Smooth muscle cell of the brain vasculature (primary cell): ENCODE measurements at regions not wholly inside any gene's neighbourhood (a gene's known extent, or its start where the extent isn't known, plus 50 kb on each side); places are given as distances from the start of the nearest gene placed in this dataset.
"Not testable (repeated sequence)": the region's sequence is repeated elsewhere in the genome, so short reads cannot be mapped to it uniquely, and the experiment has no call there.

ENCODE experiments used
- DNase-seq: peaks from one replicate; pipeline ENCODE4 v3.0.0-alpha.2; 2012; ENCODE audit warnings: low read depth, low spot score

DNA sequence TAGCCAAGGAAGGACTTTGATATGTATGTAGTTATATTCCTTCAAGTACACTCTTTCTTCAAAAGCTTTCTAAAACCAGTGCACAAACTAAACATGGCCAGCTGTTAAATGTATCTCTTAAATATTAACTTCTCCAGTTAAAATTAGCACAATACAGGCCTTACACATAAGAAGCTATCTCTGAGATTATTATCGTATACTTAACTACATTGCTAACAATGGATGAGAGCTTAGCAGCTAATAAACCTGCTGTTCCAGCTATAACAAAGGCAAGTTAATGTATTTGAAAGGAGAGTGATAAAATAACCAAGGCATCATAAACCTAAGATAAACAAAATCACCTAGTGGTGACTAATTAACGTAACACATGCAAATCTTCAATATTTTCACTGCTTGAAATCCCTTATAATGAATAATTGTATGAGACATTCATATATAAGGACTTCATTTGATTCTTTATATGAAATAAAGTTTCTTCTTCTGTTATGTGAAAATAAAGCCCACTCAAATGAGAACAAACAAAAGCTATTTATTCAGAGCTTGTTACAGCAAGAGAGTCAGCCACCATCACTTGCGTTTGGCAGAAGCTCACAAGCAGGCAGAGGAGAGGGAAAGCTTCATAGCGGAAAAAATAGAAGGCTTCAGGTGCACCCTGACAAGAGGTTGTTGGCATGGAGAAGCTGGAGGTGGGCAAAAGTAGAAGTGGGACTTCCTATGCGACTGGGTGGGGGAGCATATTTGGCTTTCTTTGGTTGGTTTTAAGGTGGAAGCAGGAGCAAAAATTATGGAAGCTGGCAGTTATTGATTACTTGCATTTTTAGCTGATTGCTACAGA, 274.1 kb upstream of the CHRM3 start:
- DNase-seq, result no peak

DNA sequence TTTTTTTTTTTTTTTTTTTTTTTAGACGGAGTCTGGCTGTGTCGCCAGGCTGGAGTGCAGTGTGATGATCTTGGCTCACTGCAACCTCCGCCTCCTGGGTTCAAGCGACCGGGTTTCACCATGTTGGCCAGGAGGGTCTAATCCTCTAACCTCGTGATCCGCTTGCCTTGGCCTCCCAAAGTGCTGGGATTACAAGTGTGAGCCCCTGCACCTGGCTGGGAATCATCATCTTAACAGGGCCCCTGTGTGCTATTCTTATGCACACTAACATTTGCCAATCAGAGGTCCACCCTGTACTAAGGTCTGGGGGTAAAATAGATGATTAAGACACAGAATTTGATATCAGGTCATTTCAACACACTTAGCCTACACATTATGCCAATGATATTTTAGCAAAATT, 278.7 kb upstream of the CHRM3 start:
- DNase-seq, result no peak

DNA sequence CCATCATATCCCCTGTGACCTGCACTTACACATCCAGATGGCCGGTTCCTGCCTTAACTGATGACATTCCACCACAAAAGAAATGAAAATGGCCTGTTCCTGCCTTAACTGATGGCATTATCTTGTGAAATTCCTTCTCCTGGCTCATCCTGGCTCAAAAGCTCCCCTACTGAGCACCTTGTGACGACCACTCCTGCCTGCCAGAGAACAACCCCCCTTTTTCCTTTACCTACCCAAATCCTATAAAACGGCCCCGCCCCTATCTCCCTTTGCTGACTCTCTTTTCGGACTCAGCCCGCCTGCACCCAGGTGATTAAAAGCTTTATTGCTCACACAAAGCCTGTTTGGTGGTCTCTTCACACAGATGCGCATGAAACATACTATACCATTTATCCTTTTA, 279.7 kb upstream of the CHRM3 start:
- DNase-seq, result not testable (repeated sequence)

DNA sequence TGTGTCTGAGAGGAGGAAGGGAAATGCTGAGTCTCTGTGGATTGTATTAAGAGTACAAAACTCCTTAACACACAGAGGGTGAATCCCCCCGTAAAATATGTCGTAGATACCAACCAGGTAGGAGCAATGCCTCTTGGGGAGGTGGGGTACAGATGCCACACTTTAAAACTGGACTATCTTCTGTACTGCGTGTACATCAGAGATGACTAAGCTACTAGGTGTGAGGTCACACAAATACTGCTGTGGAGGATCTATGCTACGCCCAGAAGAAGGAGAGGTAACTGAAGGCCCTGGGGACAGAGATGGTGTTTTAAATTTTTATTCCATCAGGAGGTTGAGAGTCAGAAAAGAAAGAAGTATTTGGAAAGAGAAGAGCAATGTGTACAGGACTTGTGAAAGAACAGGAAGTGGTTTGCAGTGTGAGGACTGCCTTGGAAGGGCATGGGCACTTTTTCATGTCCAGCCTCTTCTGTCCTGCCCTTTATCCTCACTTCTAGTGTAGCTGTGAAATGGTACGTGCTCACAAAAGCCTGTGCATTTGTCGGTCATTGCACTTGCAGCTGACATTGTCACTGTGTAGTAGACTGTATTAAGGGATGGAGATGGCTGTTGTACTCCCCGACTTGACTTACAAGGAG, 287.8 kb upstream of the CHRM3 start:
- DNase-seq, result no peak

DNA sequence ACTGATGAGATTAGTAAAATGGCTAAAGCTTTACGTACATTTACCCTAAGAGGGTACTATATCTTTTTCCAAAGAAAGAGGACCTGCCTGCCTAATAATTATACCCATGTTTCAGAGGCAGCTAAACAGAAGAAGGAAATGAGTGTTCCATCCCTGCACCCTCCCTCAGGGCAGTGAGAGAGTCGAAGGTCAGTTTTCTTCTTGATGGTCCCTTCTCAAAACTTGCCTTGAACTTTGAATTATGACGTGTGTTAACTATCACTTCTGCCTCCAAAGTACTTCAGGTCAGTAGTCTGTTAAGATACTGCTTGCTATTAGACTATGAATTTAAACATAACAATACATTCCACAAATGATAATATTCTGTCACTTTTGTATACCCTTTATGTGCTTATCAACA, 294.8 kb upstream of the CHRM3 start:
- no peak for DNase-seq

DNA sequence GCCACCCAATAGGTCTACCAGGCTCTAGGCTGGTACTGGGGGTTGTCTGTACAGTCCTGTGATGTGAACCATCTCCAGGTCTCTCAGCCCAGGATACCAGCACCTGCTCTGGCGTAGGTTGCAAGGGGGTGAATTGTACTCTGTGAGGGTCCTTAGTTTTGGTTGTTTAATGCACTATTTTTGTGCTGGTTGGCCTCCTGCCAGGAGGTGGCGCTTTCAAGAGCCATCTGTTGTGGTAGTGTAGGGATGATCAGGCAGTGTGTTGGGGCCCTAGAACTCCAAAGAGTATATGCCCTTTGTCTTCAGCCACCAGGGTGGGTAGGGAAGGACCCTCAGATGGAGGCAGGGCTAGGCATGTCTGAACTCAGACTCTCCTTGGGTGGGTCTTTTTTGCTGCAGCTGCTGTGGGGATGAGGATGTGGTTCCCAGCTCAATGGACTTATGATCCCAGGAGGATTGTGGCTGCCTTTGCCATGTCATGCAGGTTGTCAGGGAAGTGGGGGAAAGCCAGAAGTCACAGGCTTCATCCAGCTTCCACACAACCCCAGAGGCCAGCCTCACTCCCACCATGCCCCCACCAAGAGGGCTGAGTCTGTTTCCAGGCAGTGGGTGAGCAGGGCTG, 301.8 kb upstream of the CHRM3 start:
- DNase-seq, result no peak

DNA sequence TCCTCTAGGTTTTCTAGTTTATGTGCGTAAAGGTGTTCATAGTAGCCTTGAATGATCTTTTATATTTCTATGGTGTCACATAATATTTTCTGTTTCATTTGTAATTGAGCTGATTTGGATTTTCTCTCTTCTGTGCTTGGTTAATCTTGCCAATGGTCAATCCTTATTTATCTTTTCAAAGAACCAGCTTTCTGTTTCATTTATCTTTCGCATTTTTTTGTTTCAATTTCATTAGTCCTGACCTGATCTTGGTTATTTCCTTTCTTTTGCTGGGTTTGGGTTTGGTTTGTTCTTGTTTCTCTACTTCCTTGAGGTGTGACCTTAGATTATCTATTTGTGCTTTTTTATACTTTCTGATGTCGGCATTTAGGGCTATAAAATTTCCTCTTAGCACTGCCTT, 304.4 kb upstream of the CHRM3 start:
- DNase-seq, result not testable (repeated sequence)

DNA sequence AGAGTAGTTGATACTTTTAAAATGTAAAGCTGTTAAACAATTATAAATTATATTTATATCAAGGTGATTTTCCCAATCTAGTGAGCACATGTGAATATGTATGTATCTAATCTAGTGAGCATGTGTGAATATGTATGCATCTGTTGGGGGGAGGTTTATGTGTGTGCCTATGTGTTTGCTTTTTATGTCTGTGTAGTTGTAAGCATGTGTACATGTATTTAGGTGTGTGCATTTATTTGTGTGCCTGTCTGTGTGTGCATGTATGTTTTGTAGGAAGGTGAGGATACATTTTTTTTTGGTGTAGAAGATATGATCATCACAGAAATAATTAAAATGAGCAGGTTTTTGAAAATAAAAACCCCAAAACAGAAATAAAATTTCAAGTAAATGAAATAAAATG, 318.9 kb upstream of the CHRM3 start:
- DNase-seq, result no peak

DNA sequence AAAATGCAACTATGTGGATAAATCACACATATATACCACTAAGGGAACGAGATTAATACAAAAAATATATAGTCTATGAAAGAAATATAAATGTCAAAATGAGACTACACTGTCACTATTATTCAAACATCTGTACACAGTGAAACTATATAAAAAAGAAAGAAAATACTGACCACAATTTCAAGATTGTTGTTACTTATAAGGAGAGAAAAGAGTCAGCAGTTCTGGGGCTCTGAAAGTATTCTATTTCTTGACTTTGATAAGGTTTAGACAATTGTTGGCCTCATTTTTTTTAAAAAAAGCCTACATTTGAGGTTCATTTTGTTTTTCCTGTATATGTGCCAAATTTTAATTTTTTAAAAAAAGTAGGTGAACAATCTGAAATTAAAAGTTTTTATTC, 319.3 kb upstream of the CHRM3 start:
- DNase-seq, result no peak

DNA sequence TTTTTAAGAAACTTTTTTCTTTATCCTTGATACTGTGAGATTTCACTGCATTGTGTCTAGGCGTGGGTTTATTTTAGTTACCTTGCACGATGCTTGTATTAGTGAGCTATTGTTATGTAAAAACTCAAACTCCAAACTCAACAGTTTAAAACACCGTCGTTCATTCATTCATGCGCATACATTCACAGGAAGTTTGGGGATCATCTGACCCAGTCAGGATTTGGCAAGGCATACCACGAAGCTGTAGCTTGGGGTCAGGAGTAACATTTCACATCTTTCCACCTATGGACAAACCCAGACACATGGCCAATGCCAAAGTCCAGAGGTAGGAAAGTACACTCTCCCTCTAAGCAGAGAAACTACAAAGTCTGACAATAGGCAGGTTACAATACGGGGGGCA, 324.6 kb upstream of the CHRM3 start:
- no peak for DNase-seq

DNA sequence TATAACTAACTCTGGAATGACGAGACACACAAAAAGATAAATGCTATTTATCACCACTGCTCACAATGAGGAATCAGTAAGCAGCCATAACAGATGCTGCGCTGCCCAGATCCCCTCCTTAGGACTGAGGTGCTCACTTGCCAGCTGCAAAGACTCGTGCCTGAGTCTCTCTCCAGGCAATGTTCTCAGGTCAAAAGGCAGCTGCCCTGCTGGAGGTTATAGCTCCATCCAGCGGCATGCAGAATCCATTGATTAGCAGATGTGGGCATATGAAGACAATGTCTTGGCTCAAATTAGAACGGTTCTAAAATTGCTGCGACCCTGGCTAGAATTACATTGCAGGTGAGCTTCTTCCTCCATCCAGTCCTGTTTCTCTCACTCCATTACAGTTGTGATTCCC, 328.2 kb upstream of the CHRM3 start:
- no peak for DNase-seq

DNA sequence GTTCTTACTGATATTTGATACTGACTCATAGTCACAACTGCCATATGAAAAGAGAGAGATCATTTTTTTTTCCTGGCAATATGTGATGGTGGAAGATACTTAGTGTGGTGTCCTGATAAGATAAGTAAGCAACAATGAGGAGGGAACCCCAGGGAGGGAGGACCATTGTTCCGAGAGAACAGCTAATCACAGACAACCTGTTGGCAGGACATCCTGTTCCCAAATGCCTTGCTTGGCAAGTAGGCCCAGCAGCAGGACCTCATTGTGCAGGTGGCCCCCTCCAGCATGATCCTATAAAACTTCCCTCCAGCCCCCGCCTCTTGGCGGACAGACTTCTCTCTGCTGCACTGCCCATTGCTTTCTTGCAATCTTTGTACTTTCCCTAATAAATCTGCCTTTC, 329.4 kb upstream of the CHRM3 start:
- no peak for DNase-seq

DNA sequence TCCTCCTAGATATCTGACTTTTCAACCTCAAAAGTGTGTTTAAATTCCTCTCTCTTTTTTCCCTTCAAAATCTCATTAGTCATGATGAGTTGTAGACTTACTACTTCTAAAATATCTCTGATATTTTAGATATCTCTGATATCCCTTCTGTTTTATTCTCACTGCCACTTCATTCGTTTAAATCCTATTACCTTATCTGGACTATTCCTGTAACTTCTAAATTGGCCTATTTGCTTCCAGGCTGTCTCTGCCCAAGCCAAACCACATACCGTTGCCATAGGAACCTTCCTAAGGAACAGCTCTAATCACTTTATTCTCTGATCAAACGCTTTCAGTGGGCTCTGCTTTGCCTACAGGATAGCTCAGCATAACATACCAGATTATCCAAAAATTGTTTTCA, 333.1 kb upstream of the CHRM3 start:
- DNase-seq, result no peak

DNA sequence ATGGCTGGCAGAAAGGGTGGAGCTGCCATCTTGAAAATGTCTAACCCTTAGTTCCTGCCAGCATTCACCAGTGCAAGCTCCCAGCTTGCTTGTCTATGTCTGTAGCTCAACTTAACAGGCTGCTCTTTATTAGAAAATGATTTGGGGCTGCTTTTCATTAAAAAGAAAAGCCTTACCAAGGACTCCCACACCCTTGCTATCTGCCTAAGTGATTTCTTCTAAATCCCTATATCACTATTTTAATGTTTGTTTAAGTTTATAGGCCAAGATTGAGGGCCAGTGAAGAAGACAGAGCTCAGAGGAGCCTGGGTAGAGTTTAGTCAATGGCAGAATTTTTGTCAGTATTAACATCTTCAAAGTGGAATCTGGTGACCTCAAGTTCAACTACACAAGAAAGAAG, 336.8 kb upstream of the CHRM3 start:
- no peak for DNase-seq

DNA sequence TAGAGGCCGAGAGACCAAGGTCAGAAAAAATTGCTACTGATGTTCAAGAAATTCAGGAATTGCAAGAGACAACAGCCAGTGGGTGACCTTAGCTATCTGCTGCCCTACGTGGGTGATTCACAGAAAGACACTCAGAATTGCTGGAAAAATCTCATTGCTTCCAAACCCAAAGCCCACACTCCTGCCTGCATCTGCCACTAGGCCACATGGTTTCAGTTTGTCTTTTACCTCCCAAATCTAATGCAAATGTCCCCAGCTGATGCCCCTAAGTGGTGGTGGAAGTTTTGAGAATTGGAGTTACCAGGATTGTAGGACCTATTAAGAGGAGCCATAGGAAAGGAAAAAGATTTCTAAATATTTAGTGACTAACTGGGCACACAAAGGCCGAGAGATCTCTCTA, 341.5 kb upstream of the CHRM3 start:
- no peak for DNase-seq

DNA sequence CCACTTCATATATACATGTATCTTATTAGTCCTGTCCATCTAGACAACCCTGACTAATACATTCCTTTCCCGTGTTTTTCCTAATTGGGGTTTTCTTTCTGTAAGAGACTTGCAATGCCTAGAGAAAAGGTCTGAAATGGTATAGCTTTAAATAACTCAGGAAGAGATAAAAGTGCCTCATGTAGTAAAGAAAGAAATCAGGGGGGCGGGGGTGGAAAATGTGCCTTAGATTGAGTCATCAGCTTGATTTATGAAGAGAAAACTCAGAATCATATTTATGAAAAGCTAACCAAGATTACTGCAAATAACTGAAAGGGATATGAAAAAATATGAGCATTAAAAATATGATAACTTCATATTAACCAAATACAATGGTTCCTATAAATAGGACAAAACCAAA, 345.8 kb upstream of the CHRM3 start:
- no peak for DNase-seq

DNA sequence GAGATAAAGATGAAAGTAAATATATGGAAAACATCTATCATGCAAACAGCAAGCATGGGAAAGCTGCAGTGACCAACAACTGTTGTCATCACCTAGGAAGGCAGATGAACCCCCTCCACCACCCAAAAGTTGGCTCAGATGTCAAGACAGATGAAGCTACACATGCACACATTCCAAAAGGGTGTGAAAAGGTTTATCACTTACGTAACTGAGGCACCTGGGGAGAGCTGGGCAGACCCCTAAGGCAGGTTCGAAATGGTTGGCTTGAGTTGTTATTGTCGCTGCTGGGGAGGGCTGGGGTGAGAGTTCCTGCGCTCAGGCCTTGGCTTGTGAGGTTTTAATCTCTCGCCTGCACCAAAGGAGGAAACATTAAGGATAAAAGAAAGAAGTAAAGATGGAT, 355.1 kb upstream of the CHRM3 start:
- no peak for DNase-seq

DNA sequence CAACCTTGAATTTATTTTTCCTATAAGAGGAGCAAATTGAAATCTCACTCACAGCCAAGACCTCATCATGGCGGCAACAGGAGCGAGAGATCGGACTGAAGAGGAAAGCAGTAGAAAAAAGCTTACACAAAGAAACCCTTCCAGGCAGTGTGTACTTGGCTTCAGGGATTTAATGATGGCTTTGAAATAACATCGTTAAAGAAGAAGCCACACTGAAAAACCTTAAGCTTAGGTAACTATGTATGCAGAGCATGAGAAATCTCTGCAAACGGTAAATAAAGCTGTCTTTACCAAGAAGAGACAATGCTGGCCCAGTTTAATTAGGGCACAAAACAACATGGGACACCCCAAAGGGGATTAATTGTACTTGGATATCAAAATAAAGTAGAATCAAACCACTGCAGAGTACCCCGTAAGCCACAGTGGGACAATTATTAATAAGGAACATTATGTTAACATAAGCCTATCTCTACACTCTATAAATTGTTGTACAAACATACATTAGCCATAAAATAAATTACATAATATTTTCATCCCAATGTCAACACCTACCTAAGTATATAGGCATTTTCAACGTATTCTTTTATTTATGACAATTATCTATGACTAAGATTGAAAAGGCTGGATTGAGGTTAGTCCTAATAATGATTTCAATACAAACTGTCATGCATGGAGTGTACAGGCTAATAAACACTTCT, 360.2 kb upstream of the CHRM3 start:
- DNase-seq, result no peak

DNA sequence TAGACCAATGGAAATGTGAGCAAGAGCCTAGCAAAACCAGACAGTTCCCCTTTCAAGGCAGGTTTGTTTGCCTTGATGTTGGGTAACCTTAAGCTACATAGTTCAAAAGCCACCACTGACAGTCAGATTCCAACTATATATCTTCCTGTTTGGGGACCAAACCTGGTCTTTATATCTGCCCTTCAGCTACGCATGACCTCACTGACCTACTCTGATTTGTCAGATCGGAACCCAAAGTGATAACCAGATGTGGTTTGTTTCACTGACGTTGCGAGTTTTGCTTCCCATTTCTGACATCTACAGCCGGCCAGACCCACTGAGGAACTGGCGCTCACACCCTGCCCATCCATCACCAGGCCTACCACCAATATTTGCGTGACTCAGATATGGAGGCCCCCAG, 361.1 kb upstream of the CHRM3 start:
- DNase-seq, result no peak

DNA sequence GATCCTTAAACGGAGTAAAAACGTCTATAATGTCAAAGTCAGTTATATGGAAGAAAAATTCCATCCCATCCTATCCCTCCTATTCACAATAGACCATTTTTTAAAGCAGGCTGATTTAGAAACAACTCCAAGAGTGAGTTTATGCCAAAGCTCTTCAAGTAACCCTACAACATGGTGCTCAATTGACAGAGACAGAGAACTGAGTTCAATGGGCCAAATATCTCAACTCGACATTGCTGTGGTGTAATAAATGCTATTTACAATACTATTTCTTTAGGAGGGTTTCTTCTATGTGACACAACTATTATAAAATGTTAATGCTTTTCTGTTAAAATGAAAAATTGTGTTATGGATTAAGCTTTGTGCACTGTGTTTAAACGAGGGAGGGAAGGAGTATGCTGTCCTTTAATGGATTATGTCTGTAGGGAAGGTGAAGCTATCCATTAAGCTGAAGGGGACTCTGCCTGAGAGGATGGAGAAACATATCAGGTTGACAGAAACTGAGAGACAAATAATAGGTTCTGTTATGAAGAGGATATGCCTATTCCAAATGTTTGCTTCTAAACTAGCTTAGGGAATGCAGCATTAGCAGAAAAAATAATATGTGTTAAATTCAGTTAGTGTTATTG, 362.5 kb upstream of the CHRM3 start:
- no peak for DNase-seq

DNA sequence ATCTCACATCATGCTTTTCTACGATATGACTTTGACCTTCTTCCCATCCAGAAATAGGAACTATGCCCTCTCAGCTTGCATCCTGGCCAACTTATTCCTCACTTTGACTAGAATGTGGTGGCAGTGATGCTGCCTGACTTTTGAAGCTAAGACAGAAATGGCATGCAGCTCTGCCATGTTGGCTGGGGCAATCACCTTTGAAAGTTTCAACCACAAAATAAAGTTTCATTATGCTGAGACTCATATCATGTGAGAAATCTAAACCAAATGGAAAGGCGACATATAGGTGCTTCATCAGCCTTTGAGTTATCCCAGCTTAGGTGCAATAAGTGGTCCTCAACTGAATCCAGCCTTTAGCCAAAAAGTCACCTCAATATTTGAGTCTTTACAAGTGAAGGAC, 370.0 kb upstream of the CHRM3 start:
- DNase-seq, result no peak

DNA sequence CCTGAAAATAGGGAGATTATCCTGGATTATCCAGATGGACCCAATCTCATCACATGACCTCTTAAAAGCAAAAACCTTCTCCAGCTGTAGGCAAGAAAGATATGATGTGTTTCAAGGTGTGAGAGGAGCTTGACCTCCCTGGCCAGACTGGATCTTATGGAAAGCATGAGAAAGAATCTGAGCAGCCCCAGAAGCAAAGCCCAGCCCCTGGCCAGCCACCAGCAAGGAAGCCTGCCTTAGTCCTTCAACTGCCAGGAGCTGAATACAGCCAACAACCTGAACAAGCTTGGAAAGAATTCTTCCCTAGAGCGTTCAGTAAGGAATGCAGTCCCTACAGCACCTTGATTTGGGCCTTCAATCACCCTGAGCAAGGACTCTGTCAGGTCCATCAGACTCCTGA, 375.0 kb upstream of the CHRM3 start:
- DNase-seq, result no peak
